GM21717 (cell line): ENCODE measurements at regions not wholly inside any gene's neighbourhood (a gene's known extent, or its start where the extent isn't known, plus 50 kb on each side); places are given as distances from the start of the nearest gene placed in this dataset.

Source experiments
- ATAC-seq: cut with Tn5 transposase; IDR thresholded peaks from one replicate; pipeline ENCODE4 v1.9.1; 2021; ENCODE audit warnings: mild to moderate bottlenecking, moderate library complexity; ENCODE audit not compliant: unreplicated experiment

DNA sequence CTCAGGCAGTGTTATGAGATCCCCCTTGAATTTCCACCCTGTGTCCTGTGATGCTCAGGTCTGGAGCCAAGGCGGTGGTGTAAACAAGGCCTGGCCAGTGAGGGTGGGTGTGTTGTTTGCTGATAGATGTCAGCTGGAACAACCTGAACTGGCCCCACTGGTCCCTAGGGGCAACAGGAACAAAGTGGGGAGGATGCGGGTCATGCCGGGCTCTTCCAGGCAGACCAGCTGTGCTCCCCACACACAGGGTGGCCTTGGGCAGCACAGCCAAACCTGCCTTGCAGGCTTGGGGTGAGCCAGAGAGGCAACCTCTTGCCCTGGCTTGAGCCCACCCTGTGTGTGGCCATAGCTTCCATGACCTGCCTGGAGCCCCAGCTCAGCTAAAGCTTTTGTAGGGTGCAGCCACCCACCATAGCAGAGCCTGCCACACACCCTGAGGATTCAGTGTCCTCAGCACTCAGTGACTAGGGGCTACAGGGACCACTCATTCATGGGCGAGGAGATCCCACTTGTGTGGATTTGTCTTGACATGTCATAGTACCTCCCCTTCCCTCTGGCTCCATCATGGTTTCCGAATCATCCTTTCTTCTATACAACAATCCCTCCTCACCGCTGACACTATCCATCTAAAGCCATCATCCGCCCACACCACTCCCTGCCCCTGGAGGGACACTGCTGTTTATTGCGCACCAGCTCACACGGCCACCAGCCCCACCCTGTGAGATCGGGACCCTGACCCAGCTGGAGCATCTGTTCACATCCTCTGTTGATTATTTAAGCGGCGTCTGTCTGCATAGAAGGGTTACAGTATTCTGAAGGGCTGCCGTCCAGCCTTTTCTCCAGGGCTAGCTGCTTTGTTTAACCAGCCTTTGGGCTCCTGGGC, 268.8 kb downstream of the CYP26B1 start:
- no peak for ATAC-seq

DNA sequence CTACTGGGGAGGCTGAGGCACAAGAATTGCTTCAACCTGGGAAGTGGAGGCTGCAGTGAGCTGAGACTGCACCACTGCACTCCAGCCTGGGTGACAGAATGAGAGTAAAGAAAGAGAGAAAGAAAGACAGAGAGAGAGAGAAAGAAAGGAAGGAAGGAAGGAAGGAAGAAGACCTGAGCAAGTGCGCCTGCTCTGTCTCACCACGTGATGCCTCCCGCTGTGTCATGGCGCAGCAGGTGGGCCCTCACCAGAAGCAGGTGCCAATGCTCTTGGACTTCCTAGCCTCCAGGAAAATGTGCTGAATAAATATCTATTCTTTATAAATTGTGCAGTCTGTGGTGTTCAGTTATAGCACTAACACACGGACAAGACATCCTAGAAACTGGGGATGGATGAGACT, 270.0 kb downstream of the CYP26B1 start:
- ATAC-seq: no peak

DNA sequence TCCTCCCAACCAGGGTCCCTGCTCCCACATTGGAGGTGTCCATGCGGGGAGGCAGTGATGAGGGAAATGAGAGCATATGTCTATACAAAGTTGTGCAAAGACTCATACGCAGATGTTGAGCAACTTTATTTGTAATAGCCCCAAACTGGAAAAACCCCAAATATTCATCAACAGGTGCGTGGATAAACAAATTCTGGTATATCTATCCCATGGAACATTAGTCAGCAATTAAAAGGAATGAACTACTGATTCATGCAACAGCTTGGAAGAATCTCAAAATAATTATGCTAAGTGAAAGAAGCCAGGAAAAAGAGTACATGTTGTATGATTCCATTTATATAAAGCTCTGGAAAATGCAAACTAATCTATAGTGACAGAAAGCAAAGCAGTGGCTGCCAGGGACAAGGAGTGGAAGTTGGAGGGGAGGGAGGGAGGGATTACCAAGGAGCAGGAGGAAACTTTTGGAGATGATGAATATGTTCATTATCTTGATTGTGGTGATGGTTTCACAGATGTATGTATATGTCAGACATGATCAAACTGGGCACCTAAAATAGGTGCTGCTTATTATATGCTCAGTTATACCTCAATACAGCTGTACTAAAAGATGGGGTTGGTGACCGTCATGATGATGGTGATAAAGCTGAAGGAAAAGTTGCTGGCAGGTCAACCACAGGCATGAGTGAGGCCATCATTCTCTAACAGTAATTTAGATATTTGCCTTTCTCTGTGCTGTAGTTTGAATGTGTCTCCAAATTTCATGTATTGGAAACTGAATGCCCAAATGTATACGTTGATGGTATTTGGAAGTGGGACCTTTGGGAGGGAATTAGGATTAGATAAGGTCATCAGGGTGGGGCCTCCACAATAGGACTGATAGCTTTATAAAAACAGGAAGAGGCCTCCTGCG, 270.9 kb downstream of the CYP26B1 start:
- no peak for ATAC-seq

DNA sequence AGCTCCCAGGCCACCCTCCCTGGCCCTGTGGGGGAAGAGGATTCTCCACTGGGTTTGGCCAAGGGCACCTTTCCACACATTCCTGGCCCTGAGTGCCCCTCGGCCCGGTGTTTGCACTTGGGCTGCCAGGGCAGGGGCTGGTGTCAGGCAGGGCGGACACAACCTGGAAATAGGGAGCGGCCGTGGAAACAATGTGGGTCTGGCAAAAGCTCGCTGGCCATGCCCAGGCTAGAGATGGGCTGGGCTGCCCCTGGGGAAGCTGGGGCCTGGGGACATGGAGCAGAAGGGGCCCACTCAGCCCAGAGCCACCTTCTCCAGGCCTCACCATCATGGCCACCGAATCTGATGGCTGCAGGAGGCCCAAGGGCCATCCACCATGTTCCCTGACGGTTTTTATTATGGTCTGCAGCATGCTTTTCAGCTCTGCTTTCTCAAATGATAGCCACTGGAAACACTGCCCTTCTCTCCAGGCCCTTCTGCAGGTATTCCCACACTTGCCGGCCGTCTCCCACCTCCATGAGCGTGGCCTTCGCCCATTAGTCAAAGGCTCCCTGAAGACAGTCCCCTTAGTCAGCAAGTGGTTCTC, 275.1 kb downstream of the CYP26B1 start:
- ATAC-seq: no peak

DNA sequence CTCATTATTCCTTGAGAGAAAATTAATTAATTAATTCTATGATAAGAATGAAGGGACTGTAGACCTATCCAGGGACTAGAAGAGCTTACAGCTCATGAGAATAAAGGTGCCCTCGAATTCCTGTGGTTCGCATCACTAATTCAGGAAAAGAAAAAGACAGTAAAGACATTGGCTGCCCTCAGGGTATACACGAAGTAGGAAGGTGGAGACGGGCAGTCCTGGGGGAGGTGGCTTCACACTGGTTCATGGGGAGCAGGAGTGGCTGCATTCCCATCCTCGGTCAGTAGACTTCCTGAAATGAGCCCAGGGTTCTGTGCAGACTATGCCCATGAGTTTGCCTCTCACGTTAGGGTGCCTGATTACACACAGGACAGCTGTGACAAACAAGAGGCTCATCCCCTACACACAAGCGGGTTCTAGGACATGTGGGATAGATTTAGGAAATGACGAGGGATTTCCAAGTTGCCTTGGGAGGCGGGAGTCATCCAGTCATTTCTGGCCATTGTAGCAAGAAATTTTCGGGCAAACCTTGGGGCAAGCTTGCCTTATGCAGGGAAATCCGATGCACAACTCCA, 282.2 kb downstream of the CYP26B1 start:
- no peak for ATAC-seq

DNA sequence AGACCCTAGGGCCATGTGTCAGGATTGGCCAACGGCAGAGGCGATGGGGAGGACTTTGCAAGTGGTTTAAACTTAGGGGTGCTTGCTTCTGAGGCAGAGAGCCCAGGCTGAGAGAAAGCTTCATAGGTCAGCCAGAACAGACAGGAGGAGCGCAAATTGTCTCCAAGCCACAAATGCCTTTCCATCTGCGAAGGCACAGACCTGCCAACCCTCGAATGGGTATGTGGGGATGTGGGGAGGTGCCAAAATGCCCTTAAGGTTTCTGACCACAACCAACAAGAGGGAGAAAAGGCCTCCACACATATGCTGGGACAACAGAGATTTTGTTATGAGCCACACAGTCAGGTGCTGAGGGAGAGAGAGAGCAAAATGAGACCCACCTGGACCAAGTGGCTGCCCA, 283.6 kb downstream of the CYP26B1 start:
- no peak for ATAC-seq

DNA sequence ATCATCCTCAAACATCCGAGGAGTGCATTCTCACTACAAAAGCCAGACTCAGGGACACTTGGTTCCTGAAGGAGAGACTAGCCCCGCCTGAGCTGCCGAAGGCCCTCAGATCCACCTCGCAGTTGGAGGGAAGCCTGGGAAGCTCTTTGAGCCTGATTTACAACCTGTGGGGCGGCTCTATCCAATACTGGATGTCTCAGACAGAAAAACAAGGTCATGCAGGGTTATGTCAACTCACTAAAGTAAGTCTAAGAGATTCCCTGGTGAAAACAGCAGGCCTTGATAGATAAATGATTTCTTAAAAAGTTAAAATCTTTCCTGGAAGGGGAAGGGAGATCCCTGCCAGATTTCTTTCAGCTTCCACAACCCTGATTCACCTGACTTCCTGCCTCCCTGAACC, 284.3 kb downstream of the CYP26B1 start:
- ATAC-seq: no peak

DNA sequence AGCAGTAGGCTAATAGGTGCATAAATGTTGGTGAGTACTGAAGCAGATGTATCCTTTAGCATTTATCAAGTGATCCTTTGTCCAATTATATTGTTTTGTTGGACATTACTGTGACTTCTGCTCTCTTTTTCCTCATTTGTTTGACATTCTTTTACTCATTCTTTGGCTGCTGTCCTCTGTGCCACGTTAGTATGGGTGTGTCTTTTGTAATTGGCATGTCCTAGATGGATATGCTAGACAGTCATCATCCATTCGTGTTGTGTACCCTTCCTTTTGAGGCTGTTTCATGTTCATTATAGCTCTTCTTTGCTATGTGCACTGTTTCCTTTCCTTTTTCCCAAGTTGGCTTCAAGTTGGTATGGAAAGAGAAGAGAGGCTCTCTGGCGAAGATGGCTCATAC, 284.7 kb downstream of the CYP26B1 start:
- ATAC-seq: no peak

DNA sequence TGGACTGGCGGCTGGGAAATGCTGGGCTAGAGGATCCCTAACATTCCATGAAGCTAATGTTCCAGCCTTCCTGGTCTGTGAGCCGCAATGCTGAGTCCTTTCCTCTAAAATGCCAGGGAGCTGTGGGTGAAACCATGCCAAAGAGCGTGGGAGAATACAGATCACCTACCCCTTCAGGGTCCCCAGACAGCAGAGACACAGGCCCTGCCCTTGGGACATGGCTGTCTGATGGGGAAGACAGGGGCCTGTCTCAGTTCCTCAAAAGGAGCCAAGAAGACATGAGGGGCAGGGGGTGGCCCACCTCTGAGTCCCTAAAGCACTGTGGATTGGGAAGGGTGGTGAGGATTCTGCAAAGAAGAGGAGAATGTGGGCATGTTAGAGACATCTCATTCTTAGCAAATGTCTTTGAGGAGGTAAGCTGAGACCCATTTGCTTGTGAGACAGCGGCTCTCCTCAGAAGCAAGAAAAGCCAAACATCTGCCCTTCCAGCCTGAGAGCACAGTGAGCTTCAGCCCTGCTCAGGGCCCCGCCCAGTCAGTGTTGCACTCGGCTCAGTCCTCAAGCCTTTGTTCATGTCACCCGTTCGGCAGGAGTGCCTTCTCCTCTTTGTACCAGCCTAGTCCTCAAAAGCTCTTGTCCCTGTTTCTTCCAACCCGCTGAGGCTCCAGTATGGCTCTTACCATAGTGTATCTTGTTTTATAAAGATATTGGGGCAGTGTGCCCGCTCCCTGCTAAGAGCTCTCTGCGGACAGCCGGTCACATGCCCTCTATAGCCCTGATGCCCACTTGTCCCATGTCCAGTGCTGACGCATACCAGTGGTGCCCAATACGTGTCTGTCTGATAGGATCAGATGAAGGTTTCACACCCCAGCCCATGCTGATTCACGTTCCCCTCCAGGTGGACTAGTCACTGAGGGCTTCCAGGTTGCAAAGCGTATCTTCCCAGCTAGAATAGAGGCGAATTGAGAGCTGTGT, 286.2 kb downstream of the CYP26B1 start:
- ATAC-seq: no peak

DNA sequence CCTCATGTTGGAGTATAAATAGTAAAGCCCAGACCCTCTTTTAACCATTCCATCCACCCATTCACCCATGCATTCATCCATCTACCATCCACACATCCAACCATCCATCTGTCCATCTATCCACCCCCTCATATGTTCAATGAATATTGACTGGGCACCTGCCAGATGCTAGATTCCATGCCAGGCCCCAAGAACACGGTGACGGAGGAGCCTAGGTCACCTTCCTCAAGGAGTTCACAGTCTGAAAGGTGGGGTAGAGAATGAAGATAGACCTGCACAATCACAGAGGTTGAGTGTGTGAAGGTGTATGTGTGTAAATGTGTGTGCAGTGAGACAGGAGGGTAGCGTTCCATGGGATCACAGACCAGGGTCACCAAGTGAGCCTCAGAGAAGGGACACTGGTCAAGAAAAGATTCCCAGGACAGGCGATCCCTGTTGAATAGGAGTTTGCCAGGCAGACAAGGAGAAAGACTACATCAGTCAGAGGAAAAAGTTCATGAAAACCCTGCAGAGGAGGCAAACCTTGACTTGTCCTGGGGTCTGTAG, 287.2 kb downstream of the CYP26B1 start:
- no peak for ATAC-seq

DNA sequence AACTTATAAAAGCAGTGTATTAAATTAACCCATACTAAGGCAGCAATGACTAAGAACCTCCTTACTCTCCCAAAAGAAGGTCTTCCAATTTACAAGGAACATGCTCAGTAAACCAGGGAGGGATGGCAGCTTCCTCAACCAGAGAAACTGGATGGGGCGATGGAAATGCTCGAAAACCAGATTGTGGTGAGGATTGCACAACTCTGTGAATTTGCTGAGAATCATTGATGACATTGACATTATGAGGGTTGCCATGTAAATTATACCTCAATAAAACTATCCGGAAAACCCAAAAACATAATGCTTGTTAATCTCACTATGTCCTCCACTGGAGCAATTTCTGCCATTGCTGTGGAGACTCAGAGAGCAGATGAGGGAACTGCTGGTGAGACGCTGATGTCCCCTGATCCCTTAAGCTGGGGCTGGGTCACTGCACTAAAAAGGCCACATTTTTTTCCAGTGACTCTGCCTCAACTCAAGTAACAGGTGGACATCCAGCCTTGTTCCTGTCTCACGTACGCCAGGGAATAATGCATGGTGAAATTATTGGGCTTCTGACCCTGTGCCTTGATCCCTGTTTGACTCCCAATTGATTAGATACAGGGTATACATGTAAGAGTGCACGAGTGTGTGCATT, 288.3 kb downstream of the CYP26B1 start:
- no peak for ATAC-seq

DNA sequence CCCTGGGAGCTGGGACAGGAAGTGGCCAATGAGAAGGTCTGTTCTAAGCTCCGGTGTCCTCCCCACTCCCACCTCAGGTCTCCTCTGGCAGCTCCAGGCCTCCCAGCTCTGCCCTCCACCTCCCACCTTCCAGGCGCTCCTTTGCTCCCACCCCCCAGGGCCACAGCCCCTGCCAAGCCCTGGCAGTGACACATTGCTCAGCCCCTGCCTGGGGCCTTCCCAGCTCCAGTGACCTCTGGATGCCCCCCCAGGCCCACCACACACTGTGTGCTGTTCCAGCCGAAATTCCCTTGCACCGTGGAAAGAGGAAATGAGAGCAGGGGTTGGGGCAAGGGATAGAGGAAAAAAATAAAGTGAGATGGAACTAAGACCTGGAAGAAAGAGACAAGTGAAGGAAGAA, 289.6 kb downstream of the CYP26B1 start:
- no peak for ATAC-seq

DNA sequence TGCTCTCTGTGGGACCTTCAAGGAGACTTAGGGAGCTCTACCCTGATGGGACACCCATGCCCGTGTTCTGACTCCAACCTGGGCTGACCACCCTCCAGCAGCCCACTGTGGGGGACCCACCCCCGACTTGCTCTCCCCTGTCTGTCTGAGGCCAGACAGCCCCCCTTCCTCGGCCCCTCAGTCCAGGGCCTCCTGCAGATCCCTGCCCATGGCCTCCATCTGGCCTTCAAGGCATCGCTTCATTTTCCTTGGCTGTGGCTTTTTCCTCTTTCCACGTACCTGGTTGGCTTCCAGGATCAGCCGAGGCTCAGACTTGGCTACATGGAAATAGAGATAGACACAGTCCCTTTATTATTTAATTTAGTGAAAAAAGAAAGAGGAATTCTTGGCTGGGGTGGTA, 290.0 kb downstream of the CYP26B1 start:
- no peak for ATAC-seq

DNA sequence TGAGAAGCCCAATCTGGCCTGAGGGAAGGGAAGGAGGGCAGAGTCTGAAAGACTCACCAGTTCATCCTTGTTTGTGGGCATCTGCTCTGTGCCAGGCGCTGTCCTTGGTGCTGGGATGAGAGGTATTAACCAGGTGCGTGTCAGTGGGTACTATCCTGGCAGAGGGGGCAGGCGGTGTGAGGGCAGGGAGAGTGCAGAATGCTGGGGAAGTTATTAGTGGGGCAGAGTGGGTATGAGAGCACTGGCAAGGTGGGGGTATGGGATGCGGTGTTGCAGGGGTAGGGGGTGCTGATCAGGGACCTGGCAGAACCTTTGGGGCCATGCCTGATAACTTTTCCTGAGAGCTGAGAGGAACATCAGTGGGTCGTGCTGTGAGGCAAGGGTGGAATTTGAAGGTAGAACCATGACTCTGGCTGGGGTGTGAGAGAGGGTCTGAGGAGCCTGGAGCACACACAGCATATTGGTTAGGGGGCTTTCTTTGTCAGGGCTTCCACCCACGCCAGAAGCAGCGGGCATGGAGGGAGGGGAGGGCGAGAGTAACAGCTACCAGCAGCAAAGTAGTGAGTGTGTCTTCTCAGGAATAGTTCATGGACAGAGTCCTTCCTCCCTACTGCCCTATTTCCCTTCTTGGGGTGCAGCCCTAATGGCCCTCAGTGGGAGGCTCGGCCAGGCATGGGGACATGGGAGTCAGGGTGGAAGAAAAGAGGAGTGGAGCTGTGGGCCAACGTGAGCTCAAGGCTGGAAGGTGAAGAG, 290.7 kb downstream of the CYP26B1 start:
- no peak for ATAC-seq

DNA sequence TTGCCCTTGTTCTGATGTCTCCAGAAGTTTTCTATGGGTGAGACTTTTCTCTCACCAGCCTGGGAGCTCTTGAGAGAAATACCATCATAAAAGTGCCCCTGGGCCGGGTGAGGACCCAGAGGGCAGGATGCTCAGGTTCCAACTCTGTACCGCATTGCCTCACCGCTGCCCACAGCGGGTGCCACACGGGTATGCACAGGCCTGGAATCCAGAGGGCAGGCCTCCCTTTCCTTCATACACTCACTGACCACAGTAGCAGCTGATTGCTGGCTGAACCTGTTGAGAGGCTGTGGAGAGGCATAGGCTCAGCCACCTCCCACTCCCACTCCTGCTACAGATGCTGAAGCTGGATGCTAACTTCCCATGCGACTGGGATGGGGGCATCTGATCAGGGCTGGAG, 293.8 kb downstream of the CYP26B1 start:
- ATAC-seq: no peak

DNA sequence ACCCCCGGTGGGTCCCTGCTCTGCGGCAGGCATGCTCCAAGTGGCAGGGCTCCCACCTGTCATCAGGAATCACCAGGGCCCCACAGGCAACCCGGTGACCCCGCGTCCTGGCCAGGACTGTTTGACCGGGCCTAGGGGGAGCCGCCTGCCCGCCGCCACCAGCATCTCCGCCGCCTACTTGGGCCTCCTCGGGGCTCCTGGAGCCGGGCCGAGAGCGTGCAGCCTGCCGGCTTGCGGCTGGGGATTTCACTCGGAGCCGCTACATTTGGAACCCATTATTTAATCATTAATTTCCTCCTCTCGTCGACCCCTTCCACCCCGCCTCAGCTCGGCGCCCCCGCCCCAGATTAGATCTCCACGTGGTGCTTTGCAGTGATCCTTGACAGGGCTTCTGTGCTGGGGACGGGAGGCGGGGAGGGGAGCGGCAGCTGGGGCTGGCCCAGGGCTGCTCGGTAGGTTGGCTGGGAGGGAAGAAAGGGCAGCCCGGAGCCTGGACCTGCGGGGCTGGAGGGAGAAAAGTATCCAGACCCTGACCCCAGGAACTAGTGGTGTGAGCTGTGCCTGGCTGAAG, 295.4 kb downstream of the CYP26B1 start:
- no peak for ATAC-seq

DNA sequence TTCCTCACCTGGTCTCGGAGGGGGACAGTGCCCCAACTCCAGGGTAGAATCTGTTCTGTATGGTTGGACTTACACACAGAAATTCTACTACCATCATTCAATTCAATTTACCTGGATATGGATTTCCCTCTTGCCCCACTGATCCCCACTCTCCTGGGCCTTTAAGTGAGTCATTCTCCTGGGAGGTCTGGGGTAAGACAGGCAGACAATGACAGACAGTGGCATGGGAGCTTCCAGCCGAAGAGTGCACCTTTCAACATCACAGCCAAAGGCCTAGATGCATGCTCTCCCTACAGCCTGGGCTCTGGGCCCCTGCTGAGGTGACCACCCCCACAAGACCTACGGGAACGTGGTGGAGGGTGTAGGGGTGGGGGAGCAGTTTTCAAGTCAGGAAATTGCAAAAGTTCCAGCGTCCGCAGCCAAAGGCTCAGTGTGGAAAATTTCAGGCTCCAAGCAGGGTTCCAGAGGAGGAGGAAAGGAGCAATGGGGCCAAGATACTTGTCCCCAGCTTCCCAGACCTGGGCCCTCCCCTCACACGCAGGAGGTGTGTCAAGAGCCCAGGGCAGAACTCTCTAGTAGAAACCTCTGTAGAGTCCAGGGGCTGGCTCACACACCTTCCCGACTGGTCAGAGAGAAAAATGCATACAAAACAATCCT, 296.4 kb downstream of the CYP26B1 start:
- no peak for ATAC-seq

DNA sequence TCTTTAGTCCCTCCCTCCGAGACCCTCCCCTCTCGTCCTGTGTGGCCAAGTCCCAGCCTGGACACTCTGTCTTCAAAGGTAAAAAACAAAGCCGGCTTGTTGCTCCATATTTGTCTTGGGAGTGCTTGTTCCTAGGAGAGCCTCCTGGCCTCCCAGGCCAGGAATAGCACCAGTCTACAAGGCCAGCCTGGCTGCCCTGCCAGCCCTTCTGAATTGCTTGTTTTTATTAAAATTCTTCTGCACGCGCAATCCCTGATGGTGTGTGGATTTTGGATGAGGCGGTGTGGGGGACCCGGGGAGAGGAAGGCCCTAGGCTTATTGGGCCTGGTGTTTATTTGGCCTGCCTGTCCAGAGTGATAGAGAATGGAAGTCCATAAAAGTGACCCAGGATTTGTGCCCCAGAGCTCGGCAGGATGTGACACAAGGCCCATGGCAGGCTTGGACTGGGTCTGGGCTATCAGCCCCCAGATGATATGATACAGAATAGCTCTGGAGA, 297.3 kb downstream of the CYP26B1 start:
- ATAC-seq: no peak
